ENCODE measurements at regions not wholly inside any gene's neighbourhood (a gene's known extent, or its start where the extent isn't known, plus 50 kb on each side); places are given as distances from the start of the nearest gene placed in this dataset.

GRCh38 chr7:20470726-20471125 lies 140.0 kb downstream of the ITGB8 start:
- Histone ChIP-seq H2AFZ (no peak overlapping the region), H3K4me1 (ENCODE audit: insufficient read depth) (no peaks in the 10 kb centered on the region), H3K27me3 (ENCODE audit: insufficient read depth) (no peaks in the 10 kb centered on the region), H3K36me3 (ENCODE audit: insufficient read depth) (no peaks in the 10 kb centered on the region), H3K9me2 (ENCODE audit: insufficient read depth) (no peaks in the 10 kb centered on the region), H3K79me2 (replicated peaks; ENCODE audit: insufficient read depth) (no peaks in the 10 kb centered on the region), H3K27ac (ENCODE audit: low read depth) (no peak overlapping the region), H4K20me1 (replicated peaks; ENCODE audit: insufficient read depth) (no peaks in the 10 kb centered on the region), H3K4me2 (no peak overlapping the region), H3K4me3 (no peak overlapping the region), H3F3A (replicated peaks; ENCODE audit: low read depth) (no peaks in the 10 kb centered on the region)
- no peaks in the 10 kb centered on the region for H3K4me1 Mint-ChIP-seq
- TF ChIP-seq EZH2 (IDR thresholded peaks at IDR 0.05; ENCODE audit: low read depth, unreplicated experiment): no peak
- no peak for TF ChIP-seq CTCF (conservative IDR thresholded peaks at IDR 0.05; ENCODE audit: low read depth in 2 of 2)
- no peak for TF ChIP-seq STAT1 (IDR thresholded peaks at IDR 0.05; ENCODE audit: unreplicated experiment)
- no peak for TF ChIP-seq ETS1 (IDR thresholded peaks at IDR 0.05)
- TF ChIP-seq POLR2AphosphoS5 (IDR thresholded peaks at IDR 0.05; ENCODE audit: low read depth): no peak
- no peak for TF ChIP-seq CREB1 (CRISPR knock-in tag; IDR thresholded peaks at IDR 0.05; ENCODE audit: low read depth)
- TF ChIP-seq ZNF462 (CRISPR knock-in tag; IDR thresholded peaks at IDR 0.05): no peak
- no peak for TF ChIP-seq NANOG (IDR thresholded peaks at IDR 0.05; ENCODE audit: borderline replicate concordance)
- H3K27me3 Mint-ChIP-seq (ENCODE audit: insufficient read depth, low read depth, poor library complexity): no peaks in the 10 kb centered on the region
- DNase-seq (ENCODE audit: low spot score): no peak
- peak overlapping the region; percentile 11; the same call in 1 of the 2 replicates for H3K27ac Mint-ChIP-seq
- H3K36me3 Mint-ChIP-seq (ENCODE audit: low read depth): no peaks in the 10 kb centered on the region
- no peak overlapping the region for H3K4me3 Mint-ChIP-seq
- H3K9me3 Mint-ChIP-seq: no peaks in the 10 kb centered on the region
- ATAC-seq: no peak
